ENCODE measurements at regions not wholly inside any gene's neighbourhood (a gene's known extent, or its start where the extent isn't known, plus 50 kb on each side); places are given as distances from the start of the nearest gene placed in this dataset.

GRCh38 chr22:48633996-48634836 is 1193.5 kb downstream of the BRD1 start:
- Histone ChIP-seq H3K9me2 (replicated peaks; ENCODE audit: insufficient read depth, low read length) (no peaks in the 10 kb centered on the region), H3K4me3 (ENCODE audit: low read length) (no peak overlapping the region), H3K9ac (ENCODE audit: low read length) (no peak overlapping the region), H3K4me2 (ENCODE audit: low read depth, low read length) (peak overlapping the region; percentile 49; the same call in 1 of the 2 replicates), H3K27me3 (replicated peaks; ENCODE audit: insufficient read depth, low read length) (no peaks in the 10 kb centered on the region), H3K4me1 (ENCODE audit: low read length) (peaks cover 25% of the 10 kb centered on the region), H3K9me3 (replicated peaks; ENCODE audit: insufficient read depth, low read length) (no peaks in the 10 kb centered on the region), H3K36me3 (replicated peaks; ENCODE audit: insufficient read depth, low read length) (no peaks in the 10 kb centered on the region), H3K27ac (ENCODE audit: low read length) (0 out of 2 replicates have a peak overlapping the region, but pooled peaks have one; percentile 71), H3F3A (ENCODE audit: insufficient read depth, low read length) (peaks cover 5% of the 10 kb centered on the region; the same call in 1 of the 2 replicates), H3K79me2 (ENCODE audit: low read length) (peaks cover 40% of the 10 kb centered on the region), H2AFZ (ENCODE audit: low read length) (no peak overlapping the region), H4K20me1 (ENCODE audit: insufficient read depth, low read length) (no peaks in the 10 kb centered on the region)
- no peak for TF ChIP-seq EZH2 (optimal IDR thresholded peaks at IDR 0.05; ENCODE audit: low read depth, low read length)
- TF ChIP-seq, protein P1, sequence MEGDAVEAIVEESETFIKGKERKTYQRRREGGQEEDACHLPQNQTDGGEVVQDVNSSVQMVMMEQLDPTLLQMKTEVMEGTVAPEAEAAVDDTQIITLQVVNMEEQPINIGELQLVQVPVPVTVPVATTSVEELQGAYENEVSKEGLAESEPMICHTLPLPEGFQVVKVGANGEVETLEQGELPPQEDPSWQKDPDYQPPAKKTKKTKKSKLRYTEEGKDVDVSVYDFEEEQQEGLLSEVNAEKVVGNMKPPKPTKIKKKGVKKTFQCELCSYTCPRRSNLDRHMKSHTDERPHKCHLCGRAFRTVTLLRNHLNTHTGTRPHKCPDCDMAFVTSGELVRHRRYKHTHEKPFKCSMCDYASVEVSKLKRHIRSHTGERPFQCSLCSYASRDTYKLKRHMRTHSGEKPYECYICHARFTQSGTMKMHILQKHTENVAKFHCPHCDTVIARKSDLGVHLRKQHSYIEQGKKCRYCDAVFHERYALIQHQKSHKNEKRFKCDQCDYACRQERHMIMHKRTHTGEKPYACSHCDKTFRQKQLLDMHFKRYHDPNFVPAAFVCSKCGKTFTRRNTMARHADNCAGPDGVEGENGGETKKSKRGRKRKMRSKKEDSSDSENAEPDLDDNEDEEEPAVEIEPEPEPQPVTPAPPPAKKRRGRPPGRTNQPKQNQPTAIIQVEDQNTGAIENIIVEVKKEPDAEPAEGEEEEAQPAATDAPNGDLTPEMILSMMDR (IDR thresholded peaks at IDR 0.05; ENCODE audit: low read length): no peak
- TF ChIP-seq EZH2phosphoT487 (IDR thresholded peaks at IDR 0.05; ENCODE audit: low read length): no peak
- no peak for DNase-seq

DNA sequence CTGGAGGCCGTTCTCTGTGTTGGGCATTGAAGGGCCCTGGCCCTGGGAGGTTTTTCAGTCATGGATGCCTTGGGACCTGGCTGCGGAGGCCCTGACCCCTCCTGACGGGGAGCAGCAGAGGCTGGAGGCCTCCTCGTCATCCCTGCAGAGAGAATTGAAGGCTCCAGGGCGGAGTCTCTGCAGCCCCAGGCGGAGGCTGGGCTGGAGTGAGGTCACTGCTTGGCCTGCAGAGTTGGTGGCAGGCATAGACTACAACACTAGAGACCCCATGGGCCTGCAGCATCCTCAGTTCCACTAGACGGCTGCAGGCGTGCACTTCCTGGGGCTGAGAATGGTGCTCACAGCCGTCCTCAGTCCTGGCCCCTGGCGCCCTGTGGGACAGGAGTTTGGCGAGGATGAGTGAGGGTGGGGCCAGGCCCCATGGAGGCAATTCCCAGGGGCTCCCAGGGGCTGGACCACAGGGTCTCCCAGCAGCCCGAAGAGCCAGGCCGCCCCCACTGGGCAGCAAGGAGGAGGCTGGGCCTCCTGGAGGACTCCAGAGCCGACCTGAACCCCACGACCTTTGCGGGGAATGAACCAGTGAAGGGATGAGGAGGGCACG is 1194.9 kb downstream of the BRD1 start:
- H3K36me3 ChIP-seq (replicated peaks; ENCODE audit: insufficient read depth, low read length): no peaks in the 10 kb centered on the region
- H3K27ac ChIP-seq (ENCODE audit: low read length): no peak overlapping the region
- H3K4me1 ChIP-seq (ENCODE audit: low read length): peaks cover 25% of the 10 kb centered on the region
- H3K4me3 ChIP-seq (ENCODE audit: low read length): no peak overlapping the region
- DNase-seq: no peak
- H3K9ac ChIP-seq (ENCODE audit: low read length): no peak overlapping the region
- no peak overlapping the region for H2AFZ ChIP-seq (ENCODE audit: low read length)
- no peaks in the 10 kb centered on the region for H4K20me1 ChIP-seq (ENCODE audit: insufficient read depth, low read length)
- H3K27me3 ChIP-seq (replicated peaks; ENCODE audit: insufficient read depth, low read length): no peaks in the 10 kb centered on the region
- peaks cover 5% of the 10 kb centered on the region; the same call in 1 of the 2 replicates for H3F3A ChIP-seq (ENCODE audit: insufficient read depth, low read length)
- H3K79me2 ChIP-seq (ENCODE audit: low read length): peaks cover 47% of the 10 kb centered on the region
- TF ChIP-seq EZH2phosphoT487 (IDR thresholded peaks at IDR 0.05; ENCODE audit: low read length): no peak
- TF ChIP-seq EZH2 (optimal IDR thresholded peaks at IDR 0.05; ENCODE audit: low read depth, low read length): no peak
- TF ChIP-seq, protein P1 (IDR thresholded peaks at IDR 0.05; ENCODE audit: low read length): no peak
- H3K4me2 ChIP-seq (ENCODE audit: low read depth, low read length): no peak overlapping the region
- no peaks in the 10 kb centered on the region for H3K9me2 ChIP-seq (replicated peaks; ENCODE audit: insufficient read depth, low read length)
- H3K9me3 ChIP-seq (replicated peaks; ENCODE audit: insufficient read depth, low read length): no peaks in the 10 kb centered on the region

DNA sequence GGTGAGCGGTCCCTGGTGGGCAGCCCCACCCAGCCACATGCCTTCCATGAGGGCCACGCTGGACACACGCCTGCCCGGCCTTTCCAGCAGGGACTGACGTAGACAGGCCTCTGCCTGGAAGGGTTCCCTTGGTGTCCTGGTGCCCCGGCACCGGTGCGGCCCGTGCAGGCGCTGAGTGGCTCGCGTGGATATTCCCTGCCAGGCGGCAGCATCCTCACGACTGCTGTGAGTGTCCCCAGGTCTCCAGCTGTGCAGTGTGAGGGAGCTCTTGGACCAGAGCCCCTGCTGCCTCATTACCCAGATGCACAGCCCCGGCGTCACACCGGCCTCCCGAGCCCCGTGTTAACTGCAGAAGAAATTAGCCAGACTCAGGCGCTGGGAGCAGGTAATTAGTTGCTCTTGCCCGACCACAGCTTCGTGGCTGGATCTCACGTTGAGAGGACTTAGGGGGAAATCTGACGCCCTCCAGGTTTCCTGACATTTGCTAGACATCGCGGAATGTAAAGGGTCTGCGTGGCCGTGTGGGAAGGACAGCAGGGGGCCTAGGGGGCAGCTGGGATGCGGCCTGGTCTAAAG is 1196.3 kb downstream of the BRD1 start:
- Histone ChIP-seq H3K4me1 (ENCODE audit: low read length) (peaks cover 22% of the 10 kb centered on the region), H3K4me3 (ENCODE audit: low read length) (no peak overlapping the region), H4K20me1 (ENCODE audit: insufficient read depth, low read length) (no peaks in the 10 kb centered on the region), H3K9me2 (replicated peaks; ENCODE audit: insufficient read depth, low read length) (no peaks in the 10 kb centered on the region), H3K4me2 (ENCODE audit: low read depth, low read length) (no peak overlapping the region), H3F3A (ENCODE audit: insufficient read depth, low read length) (peaks cover 5% of the 10 kb centered on the region; the same call in 1 of the 2 replicates), H3K27ac (ENCODE audit: low read length) (no peak overlapping the region), H2AFZ (ENCODE audit: low read length) (no peak overlapping the region), H3K27me3 (replicated peaks; ENCODE audit: insufficient read depth, low read length) (no peaks in the 10 kb centered on the region), H3K79me2 (ENCODE audit: low read length) (peaks cover 44% of the 10 kb centered on the region), H3K36me3 (replicated peaks; ENCODE audit: insufficient read depth, low read length) (no peaks in the 10 kb centered on the region), H3K9ac (ENCODE audit: low read length) (no peak overlapping the region), H3K9me3 (replicated peaks; ENCODE audit: insufficient read depth, low read length) (no peaks in the 10 kb centered on the region)
- no peak for TF ChIP-seq EZH2phosphoT487 (IDR thresholded peaks at IDR 0.05; ENCODE audit: low read length)
- TF ChIP-seq, protein P1 (IDR thresholded peaks at IDR 0.05; ENCODE audit: low read length): no peak
- no peak for TF ChIP-seq EZH2 (optimal IDR thresholded peaks at IDR 0.05; ENCODE audit: low read depth, low read length)
- DNase-seq: no peak

Data from MM.1S (cell line).